Testis (tissue), 2 donors: ENCODE measurements at regions not wholly inside any gene's neighbourhood (a gene's known extent, or its start where the extent isn't known, plus 50 kb on each side); places are given as distances from the start of the nearest gene placed in this dataset.

Source experiments
- CTCF ChIP-seq, 3 experiments: fragments of 450-650 bp in 2 of 3; fragments of 200-600 bp in 1 of 3; sonication (generic) in 1 of 3; IDR thresholded peaks; one replicate each; pipeline ENCODE4 v1.5.1; 2016 to 2019; ENCODE audit warnings: antibody characterized with exemption in 3 of 3, mild to moderate bottlenecking in 2 of 3, moderate library complexity in 1 of 3
- POLR2A ChIP-seq: fragments of 450-650 bp; IDR thresholded peaks from one replicate; pipeline ENCODE4 v1.6.1; 2017; ENCODE audit warnings: antibody characterized with exemption, mild to moderate bottlenecking, moderate library complexity

GRCh38 chr4:163063891-163064290 is 102.8 kb downstream of the NAF1 start:
- TF ChIP-seq POLR2A (no peak), CTCF (IDR thresholded peaks at IDR 0.05) (no peak)
